Left lobe of liver (tissue), 2 donors: ENCODE measurements at regions not wholly inside any gene's neighbourhood (a gene's known extent, or its start where the extent isn't known, plus 50 kb on each side); places are given as distances from the start of the nearest gene placed in this dataset.
"Not testable (repeated sequence)": the region's sequence is repeated elsewhere in the genome, so short reads cannot be mapped to it uniquely, and the experiment has no call there.

Experiments
- ATAC-seq: fragments of 200-7000 bp; cut with Tn5 transposase; one replicate; pipeline ENCODE4 v1.9.1; 2020; ENCODE audit warnings: mild to moderate bottlenecking, moderate library complexity
- DNase-seq: peaks from one replicate; pipeline ENCODE4 v3.0.0-alpha.2; 2020; ENCODE audit warnings: low spot score
- donor health status: DM: no; HTN: no; CAD: no; lungs with moderate emphysema.
- donor health status: DM: no; HTN: yes; CAD: no.

- DNase-seq (no peak), ATAC-seq (no peak)
Measured at GRCh38 chrX:129091097-129091496, 432.2 kb downstream of the SMARCA1 start.

DNA sequence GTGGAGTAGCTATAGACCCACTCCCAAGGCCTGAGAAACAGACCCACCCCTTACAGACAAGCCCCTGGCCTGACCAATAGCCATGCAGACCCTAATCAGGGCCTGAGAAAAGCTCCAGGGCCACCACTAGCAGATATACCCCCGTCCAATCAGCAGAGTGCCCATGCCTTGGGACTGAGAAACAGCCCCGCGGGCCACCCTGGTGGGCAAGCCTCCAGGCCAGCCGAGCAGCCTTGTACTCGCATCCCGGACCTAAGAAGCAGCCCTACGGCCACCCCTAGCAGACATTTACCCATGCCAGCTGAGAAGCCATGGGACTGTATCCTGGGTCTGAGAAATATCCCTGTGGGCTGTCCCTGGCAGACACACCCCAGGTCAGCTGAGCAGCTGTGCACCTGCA is 436.5 kb downstream of the SMARCA1 start:
- no peak for DNase-seq
- ATAC-seq = no peak

DNA sequence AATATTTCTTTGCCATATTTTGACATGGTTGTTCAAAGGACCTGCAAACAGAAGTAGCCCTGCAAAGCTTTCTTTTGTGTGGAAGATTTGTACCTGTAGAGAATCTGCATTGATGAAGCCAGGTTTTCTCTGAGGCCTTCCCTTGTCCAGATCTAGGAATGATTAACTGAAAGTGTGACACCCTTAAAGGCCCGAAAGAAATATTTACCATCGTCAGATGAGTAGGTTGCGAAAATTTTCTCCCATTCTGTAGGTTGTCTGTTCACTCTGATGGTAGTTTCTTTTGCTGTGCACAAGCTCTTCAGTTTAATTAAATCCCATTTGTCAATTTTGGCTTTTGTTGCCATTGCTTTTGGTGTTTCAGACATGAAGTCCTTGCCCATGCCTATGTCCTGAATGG is 439.0 kb downstream of the SMARCA1 start:
- not testable (repeated sequence) for DNase-seq

DNA sequence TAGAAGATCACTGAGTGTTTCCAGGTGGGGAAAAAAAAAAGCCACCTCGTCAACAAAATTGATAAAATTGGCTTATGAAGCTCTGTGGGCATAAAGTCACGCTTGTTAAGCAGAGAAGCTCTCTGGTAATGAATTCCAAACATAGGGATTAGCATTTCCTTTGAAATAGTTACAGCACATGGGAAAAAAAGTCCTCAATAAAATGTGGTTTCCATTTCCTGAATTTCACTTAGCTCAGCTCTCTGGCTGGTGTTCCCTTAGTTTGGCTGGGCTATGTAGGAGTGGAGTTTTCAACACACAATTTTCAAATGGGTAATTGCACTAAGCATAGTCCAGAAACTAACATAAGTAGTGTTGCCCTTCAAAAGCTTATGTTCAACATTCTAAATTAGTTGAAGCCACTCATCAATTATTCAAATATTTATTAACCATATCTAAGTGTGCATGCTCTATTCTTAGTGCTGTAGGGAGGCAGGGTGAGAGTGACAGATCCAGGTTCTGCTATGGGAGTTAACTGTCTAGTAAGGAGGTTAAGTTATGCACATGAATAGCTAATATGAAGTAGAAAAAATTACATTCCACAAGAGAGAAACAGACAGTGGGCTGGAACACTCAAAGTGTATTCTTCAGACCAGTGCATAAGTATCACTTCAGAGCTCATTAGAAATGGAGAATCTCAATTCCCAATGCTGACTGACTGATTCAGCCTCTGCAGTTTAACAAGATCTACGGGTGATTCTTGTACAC is 445.7 kb downstream of the SMARCA1 start:
- no peak for ATAC-seq
- no peak for DNase-seq

More for the DNA sequence above, 439.0 kb downstream of the SMARCA1 start:
- not testable (repeated sequence) for ATAC-seq

DNA sequence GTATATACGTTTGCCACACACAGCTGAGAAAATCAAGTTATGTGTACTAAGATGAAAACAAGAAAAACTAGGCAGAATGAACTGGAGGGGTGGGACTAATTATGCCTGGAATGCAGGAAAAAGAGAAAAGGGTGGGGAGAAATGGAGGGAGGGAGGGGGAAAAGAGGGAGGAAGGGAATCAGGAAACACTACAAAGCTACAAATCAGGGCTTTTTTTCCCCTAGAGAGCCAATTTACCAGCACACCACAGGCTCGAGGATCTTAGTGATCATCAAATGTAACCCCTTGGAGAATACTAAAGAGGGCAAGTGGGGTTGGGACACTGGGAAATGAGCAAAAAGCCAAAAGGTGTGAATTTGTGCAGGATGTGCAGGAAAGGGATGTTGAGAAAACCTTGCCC is 451.9 kb downstream of the SMARCA1 start:
- no peak for DNase-seq
- ATAC-seq = no peak

GRCh38 chrX:129065895-129066294 is 457.4 kb downstream of the SMARCA1 start:
- DNase-seq = no peak
- ATAC-seq = no peak

DNA sequence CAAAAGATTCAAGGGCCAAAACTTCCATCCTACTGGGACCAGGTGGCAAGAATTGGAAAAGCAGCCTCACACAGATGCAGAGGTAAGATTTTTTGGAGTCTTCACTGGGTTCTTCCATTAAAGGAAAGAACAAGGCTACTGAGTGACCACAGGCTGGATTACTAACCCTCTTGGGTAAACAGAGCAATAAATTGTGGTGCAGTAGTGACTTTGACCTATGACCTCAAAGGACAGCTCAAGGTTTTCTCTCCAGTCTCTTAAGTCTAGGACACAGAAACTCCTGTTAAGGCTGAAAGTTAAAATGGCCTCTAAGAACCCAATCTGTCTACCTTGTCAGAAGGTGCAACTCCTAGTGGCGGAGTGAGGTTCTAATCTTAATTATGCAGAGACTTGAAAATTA is 464.9 kb downstream of the SMARCA1 start:
- no peak for ATAC-seq

DNA sequence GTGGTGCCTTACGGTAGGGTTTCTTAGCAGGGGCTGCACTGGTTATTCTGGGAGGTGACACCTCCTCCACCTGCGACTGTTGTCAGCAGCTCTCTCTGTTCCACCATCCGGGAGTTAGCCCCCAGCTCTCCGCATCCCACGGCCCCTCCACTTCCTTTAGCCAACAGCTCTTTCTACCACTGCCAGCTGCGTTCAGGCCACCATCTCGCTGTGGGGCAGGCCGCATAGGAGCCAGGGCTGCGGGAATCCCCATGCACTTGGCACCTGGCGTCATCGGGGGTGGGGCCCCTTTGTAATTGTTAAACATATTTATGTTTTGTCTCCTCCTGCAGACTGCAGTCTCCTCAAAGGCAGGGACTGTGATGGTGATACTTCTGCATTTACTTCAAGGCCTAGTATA is 480.2 kb downstream of the SMARCA1 start:
- no peak for DNase-seq
- no peak for ATAC-seq

More for the DNA sequence above, 464.9 kb downstream of the SMARCA1 start:
- DNase-seq = no peak

GRCh38 chrX:129041319-129041718 is 482.0 kb downstream of the SMARCA1 start:
- no peak for ATAC-seq
- no peak for DNase-seq

- no peak for ATAC-seq
- DNase-seq = no peak
Measured at GRCh38 chrX:129040124-129040523, 483.2 kb downstream of the SMARCA1 start.

DNA sequence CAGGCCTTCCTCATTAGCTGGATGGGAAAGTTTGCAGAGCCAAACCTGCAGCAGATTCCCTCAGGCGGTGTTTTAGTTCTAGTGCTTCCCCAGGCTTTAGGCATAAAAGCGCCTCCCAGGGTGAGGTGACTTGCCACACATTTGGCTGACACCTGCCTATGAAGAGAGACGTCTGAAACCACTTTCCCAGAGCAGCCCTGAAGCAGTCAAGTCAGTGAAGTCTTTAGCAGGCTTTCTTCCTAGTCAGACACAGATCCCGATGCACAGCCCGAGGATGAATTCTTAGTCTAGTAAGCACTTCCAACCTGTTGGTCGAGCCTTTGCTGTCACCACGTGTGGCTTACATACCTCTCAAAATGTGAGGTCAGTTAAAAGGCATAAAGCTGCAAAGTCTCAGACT is 484.1 kb downstream of the SMARCA1 start:
- DNase-seq = no peak
- no peak for ATAC-seq

- ATAC-seq = no peak
- DNase-seq = no peak
Measured at GRCh38 chrX:129037389-129037788, 485.9 kb downstream of the SMARCA1 start.

DNA sequence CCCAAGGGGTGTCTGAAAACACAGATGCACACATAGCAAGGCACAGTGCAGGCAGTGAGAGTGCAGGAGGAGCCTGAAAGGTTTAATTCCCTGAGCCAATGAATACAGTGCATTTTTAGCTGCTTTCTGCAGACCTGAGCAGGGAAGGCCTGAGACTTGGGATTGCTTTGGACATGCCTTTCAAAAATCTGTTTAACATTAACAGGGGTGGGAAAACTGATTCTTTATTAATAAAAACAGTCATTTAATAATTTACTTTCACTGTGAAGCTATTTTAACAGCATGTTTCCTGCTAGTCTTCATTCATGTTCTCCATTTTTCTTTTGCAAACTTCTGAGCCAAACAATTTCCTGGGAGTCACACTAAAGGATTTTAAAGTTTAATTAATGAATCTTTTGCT is 488.1 kb downstream of the SMARCA1 start:
- no peak for DNase-seq
- no peak for ATAC-seq

- no peak for ATAC-seq
- no peak for DNase-seq
Measured at GRCh38 chrX:129034196-129034595, 489.1 kb downstream of the SMARCA1 start.

DNA sequence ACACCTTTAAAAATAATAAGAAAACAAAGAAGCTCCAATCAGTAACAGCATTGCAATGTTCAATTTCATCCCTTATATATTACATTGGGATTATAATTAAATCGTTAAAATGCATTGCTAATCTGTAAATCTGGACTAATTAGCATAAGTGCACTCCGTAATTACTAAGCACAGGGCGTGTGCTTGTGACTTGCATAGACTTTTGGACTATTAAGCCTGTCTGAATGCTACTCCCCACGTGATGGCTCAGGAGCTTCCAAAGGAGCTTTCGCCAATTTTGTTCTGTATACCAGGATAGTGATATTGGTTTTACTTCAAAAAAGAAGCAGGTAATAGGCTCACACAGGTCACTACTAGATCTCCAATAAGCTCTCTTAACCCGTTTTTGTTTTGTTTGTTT is 497.1 kb downstream of the SMARCA1 start:
- no peak for DNase-seq
- no peak for ATAC-seq

DNA sequence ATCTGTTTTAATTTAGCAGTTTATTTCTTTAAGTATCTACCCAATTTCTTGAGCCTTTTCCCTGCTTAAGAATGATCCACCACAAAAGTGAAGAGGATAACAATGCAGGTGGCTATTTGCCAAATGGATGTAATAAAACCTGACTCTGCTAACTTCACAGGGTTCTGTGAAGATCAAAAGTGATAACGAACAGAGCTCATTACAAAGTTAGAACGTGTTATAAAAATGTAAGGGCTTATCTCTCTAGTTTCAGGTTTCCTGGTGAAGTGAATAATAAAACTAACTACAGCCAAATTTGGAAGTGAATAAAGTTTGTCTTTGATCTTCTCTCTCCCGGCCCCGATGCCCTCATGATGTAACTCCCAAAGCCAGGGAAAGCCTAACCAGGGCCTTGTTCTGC is 497.9 kb downstream of the SMARCA1 start:
- DNase-seq (no peak), ATAC-seq (no peak)

DNA sequence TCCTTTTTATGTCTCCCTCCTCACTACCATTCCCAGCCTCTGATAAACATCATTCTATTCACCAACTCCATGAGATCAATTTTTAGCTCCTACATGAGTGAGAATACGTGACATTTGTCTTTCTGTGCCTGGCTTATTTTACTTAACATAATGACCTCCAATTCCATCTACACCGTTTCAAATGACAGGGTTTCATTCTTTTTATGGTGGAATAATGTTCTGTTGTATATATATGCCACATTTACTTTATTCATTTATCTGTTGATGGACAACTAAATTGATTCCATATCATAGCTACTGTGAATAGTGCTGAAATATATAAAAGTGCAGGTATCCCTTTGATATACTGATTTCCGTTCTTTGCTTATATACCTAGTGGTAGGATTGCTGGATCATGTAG is 503.9 kb downstream of the SMARCA1 start:
- ATAC-seq = no peak

GRCh38 chrX:129015381-129015780 is 507.9 kb downstream of the SMARCA1 start:
- no peak for DNase-seq
- no peak for ATAC-seq

More for the DNA sequence above, 503.9 kb downstream of the SMARCA1 start:
- no peak for DNase-seq

GRCh38 chrX:129013574-129013973 is 509.7 kb downstream of the SMARCA1 start:
- DNase-seq (no peak), ATAC-seq (no peak)

GRCh38 chrX:129007631-129008030 is 515.7 kb downstream of the SMARCA1 start:
- ATAC-seq (no peak), DNase-seq (no peak)

DNA sequence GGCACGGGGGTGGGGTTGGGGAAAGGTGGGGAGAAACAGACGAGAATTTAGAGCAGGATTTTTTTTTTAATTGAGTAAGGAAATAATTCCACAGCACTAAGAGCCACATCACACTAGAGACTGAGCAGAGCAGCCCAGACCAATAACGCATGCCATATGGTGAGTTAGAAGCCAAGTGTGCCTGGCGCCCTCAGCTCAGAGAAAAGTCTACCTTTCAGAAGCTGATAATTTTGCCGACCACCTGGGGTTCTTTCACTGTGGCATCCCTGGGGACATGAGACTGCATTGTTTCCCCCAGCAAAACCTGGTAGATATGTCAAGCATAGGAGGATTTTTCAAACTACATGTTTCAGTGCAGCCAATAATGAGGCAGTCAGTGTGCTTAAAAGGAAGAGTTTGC is 516.8 kb downstream of the SMARCA1 start:
- no peak for ATAC-seq

GRCh38 chrX:129000797-129001196 is 522.5 kb downstream of the SMARCA1 start:
- ATAC-seq (no peak), DNase-seq (no peak)

More for the DNA sequence above, 516.8 kb downstream of the SMARCA1 start:
- no peak for DNase-seq

DNA sequence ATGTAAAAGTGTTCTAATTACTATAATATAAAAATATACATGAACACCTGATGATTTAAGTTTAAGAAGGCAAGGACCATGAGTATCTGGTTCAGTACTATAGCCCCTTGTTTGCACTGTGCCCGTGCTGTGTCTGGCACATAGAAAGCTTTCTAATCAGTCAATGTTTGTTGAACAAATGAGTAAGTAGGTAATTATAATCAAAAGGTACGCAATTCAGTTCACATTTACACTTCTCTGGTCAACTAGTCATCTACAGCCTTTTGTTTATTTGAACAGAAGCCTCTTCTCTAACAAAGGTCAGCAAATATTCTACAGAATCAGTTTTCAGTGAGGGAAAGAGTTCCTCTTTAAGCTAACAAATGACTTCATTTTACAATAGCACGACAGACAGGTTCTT is 523.3 kb downstream of the SMARCA1 start:
- no peak for ATAC-seq
- no peak for DNase-seq
